ENCODE measurements at regions not wholly inside any gene's neighbourhood (a gene's known extent, or its start where the extent isn't known, plus 50 kb on each side); places are given as distances from the start of the nearest gene placed in this dataset.
"Not testable (repeated sequence)": the region's sequence is repeated elsewhere in the genome, so short reads cannot be mapped to it uniquely, and the experiment has no call there.

GRCh38 chr2:78218066-78218465, 695.9 kb upstream of the LRRTM4 start:
- no peak for DNase-seq
- no peaks in the 10 kb centered on the region for H3K27me3 ChIP-seq (ENCODE audit: insufficient read depth, low read length, poor library complexity, severe bottlenecking)
- H3K4me3 ChIP-seq (ENCODE audit: low read length): no peak overlapping the region
- H3K27ac Mint-ChIP-seq: no peak overlapping the region
- H3K27me3 Mint-ChIP-seq: no peaks in the 10 kb centered on the region
- ChIA-PET POLR2A (no interaction called here), CTCF (no interaction called here)
- H3K9me3 ChIP-seq (ENCODE audit: low read length): no peaks in the 10 kb centered on the region
- H3K9me3 Mint-ChIP-seq: peaks cover 10 to 59% (median 25%) of the 10 kb centered on the region in 5 donors
- H3K27ac ChIP-seq (ENCODE audit: low read depth, low read length): no peak overlapping the region
- H3K36me3 Mint-ChIP-seq: no peaks in the 10 kb centered on the region
- H3K4me1 ChIP-seq (ENCODE audit: insufficient read depth, low read length): no peaks in the 10 kb centered on the region
- H3K36me3 ChIP-seq (ENCODE audit: insufficient read depth, low read length): no peaks in the 10 kb centered on the region
- no peak overlapping the region for H3K4me3 Mint-ChIP-seq
- no peaks in the 10 kb centered on the region for H3K4me1 Mint-ChIP-seq

GRCh38 chr2:78237704-78238103, 715.5 kb upstream of the LRRTM4 start:
- Mint-ChIP-seq H3K27ac (no peak overlapping the region), H3K4me3 (no peak overlapping the region), H3K9me3 (peaks cover 7 to 42% (median 10%) of the 10 kb centered on the region in 5 donors), H3K4me1 (no peaks in the 10 kb centered on the region), H3K36me3 (no peaks in the 10 kb centered on the region), H3K27me3 (no peaks in the 10 kb centered on the region)
- H3K27ac ChIP-seq (ENCODE audit: low read depth, low read length): no peak overlapping the region
- ChIA-PET CTCF (no interaction called here), POLR2A (no interaction called here)
- H3K27me3 ChIP-seq (ENCODE audit: insufficient read depth, low read length, poor library complexity, severe bottlenecking): no peaks in the 10 kb centered on the region
- no peaks in the 10 kb centered on the region for H3K9me3 ChIP-seq (ENCODE audit: low read length)
- no peak overlapping the region for H3K4me3 ChIP-seq (ENCODE audit: low read length)
- H3K36me3 ChIP-seq (ENCODE audit: insufficient read depth, low read length): no peaks in the 10 kb centered on the region
- H3K4me1 ChIP-seq (ENCODE audit: insufficient read depth, low read length): no peaks in the 10 kb centered on the region
- DNase-seq: no peak

- ChIA-PET CTCF (no interaction called here), POLR2A (no interaction called here)
- Histone ChIP-seq H3K27me3 (ENCODE audit: insufficient read depth, low read length, poor library complexity, severe bottlenecking) (no peaks in the 10 kb centered on the region), H3K4me3 (ENCODE audit: low read length) (no peak overlapping the region), H3K27ac (ENCODE audit: low read depth, low read length) (no peak overlapping the region), H3K9me3 (ENCODE audit: low read length) (no peaks in the 10 kb centered on the region), H3K4me1 (ENCODE audit: insufficient read depth, low read length) (no peaks in the 10 kb centered on the region), H3K36me3 (ENCODE audit: insufficient read depth, low read length) (no peaks in the 10 kb centered on the region)
- no peak overlapping the region for H3K27ac Mint-ChIP-seq
- no peaks in the 10 kb centered on the region for H3K36me3 Mint-ChIP-seq
- H3K4me3 Mint-ChIP-seq: no peak overlapping the region
- peaks cover 11 to 29% (median 24%) of the 10 kb centered on the region in 5 donors for H3K9me3 Mint-ChIP-seq
- H3K4me1 Mint-ChIP-seq: no peaks in the 10 kb centered on the region
- no peak for DNase-seq
- no peaks in the 10 kb centered on the region for H3K27me3 Mint-ChIP-seq
Observed at GRCh38 chr2:78245394-78246135, 723.4 kb upstream of the LRRTM4 start.

GRCh38 chr2:78251708-78252107, 729.5 kb upstream of the LRRTM4 start:
- no peak overlapping the region for H3K27ac Mint-ChIP-seq
- Histone ChIP-seq H3K9me3 (ENCODE audit: low read length) (no peaks in the 10 kb centered on the region), H3K27ac (ENCODE audit: low read depth, low read length) (no peak overlapping the region), H3K4me3 (ENCODE audit: low read length) (no peak overlapping the region), H3K36me3 (ENCODE audit: insufficient read depth, low read length) (no peaks in the 10 kb centered on the region), H3K4me1 (ENCODE audit: insufficient read depth, low read length) (no peaks in the 10 kb centered on the region), H3K27me3 (ENCODE audit: insufficient read depth, low read length, poor library complexity, severe bottlenecking) (no peaks in the 10 kb centered on the region)
- H3K36me3 Mint-ChIP-seq: no peaks in the 10 kb centered on the region
- no peak for DNase-seq
- no peak overlapping the region for H3K4me3 Mint-ChIP-seq
- ChIA-PET CTCF (no interaction called here), POLR2A (no interaction called here)
- no peaks in the 10 kb centered on the region for H3K4me1 Mint-ChIP-seq
- no peaks in the 10 kb centered on the region for H3K27me3 Mint-ChIP-seq
- H3K9me3 Mint-ChIP-seq: peaks cover 14 to 37% (median 23%) of the 10 kb centered on the region in 5 donors

GRCh38 chr2:78260861-78261260, 738.7 kb upstream of the LRRTM4 start:
- H3K4me3 Mint-ChIP-seq: no peak overlapping the region
- POLR2A ChIA-PET: no interaction called here

GRCh38 chr2:78261454-78261853, 739.3 kb upstream of the LRRTM4 start:
- Histone ChIP-seq H3K4me3 (ENCODE audit: low read length) (no peak overlapping the region), H3K9me3 (ENCODE audit: low read length) (no peaks in the 10 kb centered on the region), H3K4me1 (ENCODE audit: insufficient read depth, low read length) (no peaks in the 10 kb centered on the region), H3K27me3 (ENCODE audit: insufficient read depth, low read length, poor library complexity, severe bottlenecking) (no peaks in the 10 kb centered on the region), H3K36me3 (ENCODE audit: insufficient read depth, low read length) (no peaks in the 10 kb centered on the region), H3K27ac (ENCODE audit: low read depth, low read length) (no peak overlapping the region)
- Mint-ChIP-seq H3K27ac (no peak overlapping the region), H3K4me1 (no peaks in the 10 kb centered on the region), H3K36me3 (no peaks in the 10 kb centered on the region), H3K4me3 (no peak overlapping the region), H3K9me3 (peaks cover 2 to 38% (median 19%) of the 10 kb centered on the region in 5 donors), H3K27me3 (no peaks in the 10 kb centered on the region)
- CTCF ChIA-PET: no interaction called here
- POLR2A ChIA-PET: no interaction called here
- DNase-seq: no peak

More at GRCh38 chr2:78260861-78261260, 738.7 kb upstream of the LRRTM4 start:
- H3K4me1 ChIP-seq (ENCODE audit: insufficient read depth, low read length): no peaks in the 10 kb centered on the region
- CTCF ChIA-PET: no interaction called here
- H3K36me3 ChIP-seq (ENCODE audit: insufficient read depth, low read length): no peaks in the 10 kb centered on the region
- H3K4me1 Mint-ChIP-seq: no peaks in the 10 kb centered on the region
- no peak for DNase-seq
- H3K36me3 Mint-ChIP-seq: no peaks in the 10 kb centered on the region
- no peak overlapping the region for H3K4me3 ChIP-seq (ENCODE audit: low read length)
- no peak overlapping the region for H3K27ac ChIP-seq (ENCODE audit: low read depth, low read length)
- H3K27ac Mint-ChIP-seq: no peak overlapping the region
- no peaks in the 10 kb centered on the region for H3K27me3 Mint-ChIP-seq
- no peaks in the 10 kb centered on the region for H3K9me3 ChIP-seq (ENCODE audit: low read length)
- H3K27me3 ChIP-seq (ENCODE audit: insufficient read depth, low read length, poor library complexity, severe bottlenecking): no peaks in the 10 kb centered on the region
- H3K9me3 Mint-ChIP-seq: peaks cover 2 to 39% (median 19%) of the 10 kb centered on the region in 5 donors

- H3K4me1 Mint-ChIP-seq; H3K36me3 ChIP-seq (ENCODE audit: insufficient read depth, low read length); H3K9me3 ChIP-seq (ENCODE audit: low read length); CTCF ChIA-PET; H3K4me3 ChIP-seq (ENCODE audit: low read length); H3K36me3 Mint-ChIP-seq; H3K27ac Mint-ChIP-seq; H3K27me3 ChIP-seq (ENCODE audit: insufficient read depth, low read length, poor library complexity, severe bottlenecking); H3K4me3 Mint-ChIP-seq; POLR2A ChIA-PET; H3K27me3 Mint-ChIP-seq; H3K27ac ChIP-seq (ENCODE audit: low read depth, low read length); H3K4me1 ChIP-seq (ENCODE audit: insufficient read depth, low read length); DNase-seq: not testable (repeated sequence)
- peaks cover 2 to 37% (median 19%) of the 10 kb centered on the region in 5 donors for H3K9me3 Mint-ChIP-seq
Observed at GRCh38 chr2:78262089-78262488, 739.9 kb upstream of the LRRTM4 start.

- H3K27ac Mint-ChIP-seq: no peak overlapping the region
- Histone ChIP-seq H3K4me1 (ENCODE audit: insufficient read depth, low read length) (no peaks in the 10 kb centered on the region), H3K27ac (ENCODE audit: low read depth, low read length) (no peak overlapping the region), H3K9me3 (ENCODE audit: low read length) (no peaks in the 10 kb centered on the region), H3K4me3 (ENCODE audit: low read length) (no peak overlapping the region), H3K27me3 (ENCODE audit: insufficient read depth, low read length, poor library complexity, severe bottlenecking) (no peaks in the 10 kb centered on the region), H3K36me3 (ENCODE audit: insufficient read depth, low read length) (no peaks in the 10 kb centered on the region)
- no peak overlapping the region for H3K4me3 Mint-ChIP-seq
- DNase-seq: no peak
- ChIA-PET CTCF (no interaction called here), POLR2A (no interaction called here)
- H3K4me1 Mint-ChIP-seq: no peaks in the 10 kb centered on the region
- H3K27me3 Mint-ChIP-seq: no peaks in the 10 kb centered on the region
- peaks cover 2 to 34% (median 19%) of the 10 kb centered on the region in 5 donors for H3K9me3 Mint-ChIP-seq
- H3K36me3 Mint-ChIP-seq: no peaks in the 10 kb centered on the region
Observed at GRCh38 chr2:78262713-78263375, 740.7 kb upstream of the LRRTM4 start.
